ENCODE measurements at regions not wholly inside any gene's neighbourhood (a gene's known extent, or its start where the extent isn't known, plus 50 kb on each side); places are given as distances from the start of the nearest gene placed in this dataset.

- no peak for TF ChIP-seq CTCF (IDR thresholded peaks at IDR 0.05; ENCODE audit: insufficient read depth, low read depth, low read length, missing control alignments)
- no peak for DNase-seq (ENCODE audit: low read depth)
- no peak overlapping the region for H3K4me3 ChIP-seq (ENCODE audit: low read depth, low read length)
These were observed 179.4 kb upstream of the AGAP1 start for GRCh38 chr2:235314371-235314930.

GRCh38 chr2:235319095-235319494, 174.7 kb upstream of the AGAP1 start:
- H3K4me3 ChIP-seq (ENCODE audit: low read depth, low read length): no peak overlapping the region
- no peak for DNase-seq (ENCODE audit: low read depth)
- TF ChIP-seq CTCF (IDR thresholded peaks at IDR 0.05; ENCODE audit: insufficient read depth, low read depth, low read length, missing control alignments): no peak

GRCh38 chr2:235320326-235320725, 173.5 kb upstream of the AGAP1 start:
- no peak for TF ChIP-seq CTCF (IDR thresholded peaks at IDR 0.05; ENCODE audit: insufficient read depth, low read depth, low read length, missing control alignments)
- no peak for DNase-seq (ENCODE audit: low read depth)

GRCh38 chr2:235324324-235324723, 169.5 kb upstream of the AGAP1 start:
- DNase-seq (ENCODE audit: low read depth): no peak
- no peak for TF ChIP-seq CTCF (IDR thresholded peaks at IDR 0.05; ENCODE audit: insufficient read depth, low read depth, low read length, missing control alignments)

More at GRCh38 chr2:235320326-235320725, 173.5 kb upstream of the AGAP1 start:
- H3K4me3 ChIP-seq (ENCODE audit: low read depth, low read length): no peak overlapping the region

GRCh38 chr2:235325151-235325550, 168.7 kb upstream of the AGAP1 start:
- no peak for DNase-seq (ENCODE audit: low read depth)
- no peak for TF ChIP-seq CTCF (IDR thresholded peaks at IDR 0.05; ENCODE audit: insufficient read depth, low read depth, low read length, missing control alignments)

More at GRCh38 chr2:235324324-235324723, 169.5 kb upstream of the AGAP1 start:
- H3K4me3 ChIP-seq (ENCODE audit: low read depth, low read length): no peak overlapping the region

GRCh38 chr2:235328991-235329390, 164.9 kb upstream of the AGAP1 start:
- no peak for TF ChIP-seq CTCF (IDR thresholded peaks at IDR 0.05; ENCODE audit: insufficient read depth, low read depth, low read length, missing control alignments)
- DNase-seq (ENCODE audit: low read depth): no peak
- no peak overlapping the region for H3K4me3 ChIP-seq (ENCODE audit: low read depth, low read length)

More at GRCh38 chr2:235325151-235325550, 168.7 kb upstream of the AGAP1 start:
- H3K4me3 ChIP-seq (ENCODE audit: low read depth, low read length): no peak overlapping the region
